ENCODE measurements at regions not wholly inside any gene's neighbourhood (a gene's known extent, or its start where the extent isn't known, plus 50 kb on each side); places are given as distances from the start of the nearest gene placed in this dataset.
"Not testable (repeated sequence)": the region's sequence is repeated elsewhere in the genome, so short reads cannot be mapped to it uniquely, and the experiment has no call there.

DNA sequence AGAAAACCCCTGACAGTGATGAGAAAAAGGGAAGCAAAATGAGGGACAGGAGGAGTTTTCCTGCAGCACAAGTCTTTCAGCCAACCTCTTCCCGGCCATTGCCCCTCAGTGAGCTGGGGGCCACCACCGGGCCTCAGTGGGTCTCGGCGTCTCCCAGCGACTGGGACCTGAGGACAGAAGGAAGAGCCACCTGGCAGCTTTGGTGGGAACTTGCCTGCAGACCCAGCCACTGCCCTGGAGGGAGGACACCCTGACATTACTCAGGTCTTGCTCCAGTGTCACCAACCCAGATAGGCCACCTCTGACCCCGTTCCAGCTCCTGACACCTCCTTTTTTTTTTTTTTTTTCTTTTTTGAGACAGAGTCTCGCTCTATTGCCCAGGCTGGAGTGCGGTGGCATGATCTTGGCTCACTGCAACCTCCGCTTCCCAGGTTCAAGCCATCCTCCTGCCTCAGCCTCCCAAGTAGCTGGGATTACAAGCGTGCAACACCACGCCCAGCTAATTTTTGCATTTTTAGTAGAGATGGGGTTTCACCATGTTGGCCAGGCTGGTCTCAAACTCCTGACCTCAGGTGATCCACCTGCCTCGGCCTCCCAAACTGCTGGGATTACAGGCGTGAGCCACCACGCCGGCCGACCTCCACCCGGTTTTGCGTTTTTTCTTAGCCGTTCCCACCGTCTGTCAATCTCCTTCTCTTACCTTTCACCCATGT is 159.7 kb downstream of the ZFP36L2 start:
- not testable (repeated sequence) for TF ChIP-seq EZH2 (IDR thresholded peaks at IDR 0.05; ENCODE audit: insufficient read depth, poor library complexity, severe bottlenecking); EZH2phosphoT487 (IDR thresholded peaks at IDR 0.05; ENCODE audit: insufficient read depth, low read depth)
